Adrenal gland (tissue), 9 donors: ENCODE measurements at regions not wholly inside any gene's neighbourhood (a gene's known extent, or its start where the extent isn't known, plus 50 kb on each side); places are given as distances from the start of the nearest gene placed in this dataset.

Experiments used
- DNase-seq, 7 donors: peaks; one replicate each; pipeline ENCODE4 v3.0.0-alpha.2; 2019 to 2020
- H3K27ac ChIP-seq, 5 donors: fragments of 200-600 bp; sonication (generic) in 4 of 5; 1 replicate in 3 of 5; 2 replicates in 2 of 5; pipeline versions ENCODE4 v1.5.1 to v1.8.0; 2016 to 2020; ENCODE audit warnings: mild to moderate bottlenecking in 1 of 5
- H3K27me3 ChIP-seq: fragments of 200-600 bp; 2 replicates; pipeline ENCODE4 v1.8.0; 2021
- H3K36me3 ChIP-seq, 2 donors: fragments of 200-600 bp; replicated peaks in 1 of 2; 1 replicate in 1 of 2; 2 replicates in 1 of 2; pipeline versions ENCODE4 v1.5.1 to v1.8.0; 2018 to 2022
- H3K4me1 ChIP-seq, 2 donors: fragments of 200-600 bp; replicated peaks in 1 of 2; 1 replicate in 1 of 2; 2 replicates in 1 of 2; pipeline versions ENCODE4 v1.5.1 to v1.8.0; 2018 to 2021
- H3K4me3 ChIP-seq, 4 donors: fragments of 200-600 bp; sonication (generic) in 3 of 4; one replicate each; pipeline ENCODE4 v1.5.1; 2016 to 2018
- H3K9me3 ChIP-seq, 3 donors: fragments of 200-600 bp; sonication (generic) in 1 of 3; replicated peaks in 1 of 3; 1 replicate in 2 of 3; 2 replicates in 1 of 3; pipeline versions ENCODE4 v1.5.1 to v1.8.0; 2016 to 2021
- CTCF ChIP-seq, 6 experiments: fragments of 450-650 bp in 4 of 6; fragments of 200-600 bp in 2 of 6; sonication (generic) in 1 of 6; IDR thresholded peaks; 1 replicate in 5 of 6; 2 replicates in 1 of 6; pipeline versions ENCODE4 v1.5.1 to v1.8.0; 2016 to 2021; ENCODE audit warnings: antibody characterized with exemption in 6 of 6, mild to moderate bottlenecking in 2 of 6, moderate library complexity in 1 of 6
- POLR2A ChIP-seq, 2 donors: fragments of 450-650 bp; IDR thresholded peaks; one replicate each; pipeline ENCODE4 v1.6.1; 2017; ENCODE audit warnings: antibody characterized with exemption in 2 of 2, mild to moderate bottlenecking in 2 of 2, moderate library complexity in 1 of 2
- WGBS, 4 donors: extraction: QIAGEN DNeasy Blood & Tissue Kit in 2 of 4; methylation state at CpG; one replicate each; pipeline versions ENCODE4 v1.1.5 to v1.1.7; 2013 to 2017; 5-methylcytosine and 5-hydroxymethylcytosine counted together
- intact Hi-C, 2 donors: fragments of 100-400 bp; cut with DNase I; formaldehyde crosslinking; loops; one replicate each; pipeline versions ENCODE4 v1.14.1 to v1.15.0; 2022 to 2023
- donor health status: healthy with polysubstance abuse.
- donor health status: Bipolar disorder and iron deficiency.
- donor health status: DM: yes; HTN: yes; CAD: no.
- donor health status: DM: no; HTN: no; CAD: no.
- donor health status: DM: no; HTN: no; CAD: no.

- WGBS, 4 donors, result 43 to 64% (median 59%) methylated on average over 3 to 4 of the region's 4 CpGs
- intact Hi-C loops, result no loop called here
- no peak overlapping the region for H3K4me3 ChIP-seq
Measured at GRCh38 chr9:106600955-106601560, 261.9 kb upstream of the ZNF462 start.

GRCh38 chr9:106602344-106602743 lies 260.6 kb upstream of the ZNF462 start:
- TF ChIP-seq CTCF (IDR thresholded peaks at IDR 0.05), result no peak
- no peak for TF ChIP-seq POLR2A (IDR thresholded peaks at IDR 0.05)
- Histone ChIP-seq H3K4me3 (no peak overlapping the region), H3K27ac (no peak overlapping the region), H3K27me3 (no peaks in the 10 kb centered on the region), H3K36me3 (no peaks in the 10 kb centered on the region), H3K4me1 (no peaks in the 10 kb centered on the region), H3K9me3 (no peaks in the 10 kb centered on the region)
- DNase-seq, result no peak
- 60 to 80% (median 71%) methylated on average over 1 of the region's 1 CpG for WGBS, 4 donors
- intact Hi-C loops, result no loop called here

More at GRCh38 chr9:106600955-106601560, 261.9 kb upstream of the ZNF462 start:
- Histone ChIP-seq H3K36me3 (no peaks in the 10 kb centered on the region), H3K9me3 (no peaks in the 10 kb centered on the region), H3K27ac (no peak overlapping the region), H3K4me1 (no peaks in the 10 kb centered on the region), H3K27me3 (no peaks in the 10 kb centered on the region)
- TF ChIP-seq POLR2A (IDR thresholded peaks at IDR 0.05) (no peak), CTCF (IDR thresholded peaks at IDR 0.05) (no peak)
- no peak for DNase-seq

- 56 to 75% (median 73%) methylated on average over 3 of the region's 3 CpGs for WGBS, 4 donors
- Histone ChIP-seq H3K4me3 (no peak overlapping the region), H3K27ac (no peak overlapping the region), H3K27me3 (no peaks in the 10 kb centered on the region), H3K4me1 (no peaks in the 10 kb centered on the region), H3K36me3 (no peaks in the 10 kb centered on the region), H3K9me3 (no peaks in the 10 kb centered on the region)
- DNase-seq, result no peak
- intact Hi-C loops, result no loop called here
- TF ChIP-seq POLR2A (IDR thresholded peaks at IDR 0.05) (no peak), CTCF (IDR thresholded peaks at IDR 0.05) (no peak)
Measured at GRCh38 chr9:106613250-106613737, 249.7 kb upstream of the ZNF462 start.

GRCh38 chr9:106615118-106615889 lies 247.7 kb upstream of the ZNF462 start:
- Histone ChIP-seq H3K27ac (no peak overlapping the region), H3K4me1 (no peaks in the 10 kb centered on the region), H3K27me3 (no peaks in the 10 kb centered on the region), H3K9me3 (no peaks in the 10 kb centered on the region), H3K4me3 (no peak overlapping the region), H3K36me3 (no peaks in the 10 kb centered on the region)
- 67 to 79% (median 78%) methylated on average over 7 of the region's 7 CpGs for WGBS, 4 donors
- TF ChIP-seq CTCF (IDR thresholded peaks at IDR 0.05) (no peak), POLR2A (IDR thresholded peaks at IDR 0.05) (no peak)
- intact Hi-C loops, result no loop called here
- DNase-seq, result no peak
